Femur (tissue), 1 donor: ENCODE measurements at regions not wholly inside any gene's neighbourhood (a gene's known extent, or its start where the extent isn't known, plus 50 kb on each side); places are given as distances from the start of the nearest gene placed in this dataset.

Source experiments
- DNase-seq: peaks from one replicate; pipeline ENCODE4 v3.0.0-alpha.2; 2017

DNA sequence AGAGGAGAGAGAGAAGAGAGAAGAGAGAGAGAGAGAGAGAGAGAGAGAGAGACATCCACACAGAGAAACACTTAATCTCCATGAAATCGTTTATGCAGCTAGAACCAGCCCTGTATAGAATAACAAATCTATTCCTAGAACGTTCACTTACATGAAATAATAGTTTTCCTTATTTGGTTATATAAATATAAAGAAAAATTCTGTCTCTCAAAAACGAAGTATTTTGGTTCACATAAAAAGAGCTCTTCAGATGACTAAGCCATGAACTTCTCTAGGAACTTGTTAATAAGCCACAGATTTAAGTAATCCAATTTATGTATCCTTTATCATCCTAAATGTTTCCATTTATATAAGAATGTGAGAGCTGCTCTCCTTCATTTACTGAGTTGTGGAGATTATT is 1315.1 kb upstream of the PCDH7 start:
- DNase-seq, result no peak

DNA sequence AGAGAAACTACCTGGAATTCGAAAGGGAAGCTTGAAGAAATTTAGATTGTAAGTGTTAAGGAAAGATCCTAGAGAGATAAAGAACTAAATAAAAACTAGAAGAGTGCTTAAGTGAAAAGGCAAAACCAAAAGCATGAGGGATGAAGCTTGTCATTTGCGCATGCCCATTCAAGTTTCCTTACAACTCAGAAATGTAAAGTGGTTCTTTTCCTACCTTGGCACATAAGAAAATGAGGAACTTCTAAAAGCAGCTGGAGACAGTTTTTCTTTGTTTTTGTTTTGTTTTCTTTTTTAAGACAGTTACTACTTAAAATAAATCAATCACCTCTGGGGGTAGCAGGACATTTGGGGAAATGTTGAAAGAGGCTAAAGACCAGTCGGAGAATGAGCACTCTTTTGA is 1304.4 kb upstream of the PCDH7 start:
- no peak for DNase-seq

DNA sequence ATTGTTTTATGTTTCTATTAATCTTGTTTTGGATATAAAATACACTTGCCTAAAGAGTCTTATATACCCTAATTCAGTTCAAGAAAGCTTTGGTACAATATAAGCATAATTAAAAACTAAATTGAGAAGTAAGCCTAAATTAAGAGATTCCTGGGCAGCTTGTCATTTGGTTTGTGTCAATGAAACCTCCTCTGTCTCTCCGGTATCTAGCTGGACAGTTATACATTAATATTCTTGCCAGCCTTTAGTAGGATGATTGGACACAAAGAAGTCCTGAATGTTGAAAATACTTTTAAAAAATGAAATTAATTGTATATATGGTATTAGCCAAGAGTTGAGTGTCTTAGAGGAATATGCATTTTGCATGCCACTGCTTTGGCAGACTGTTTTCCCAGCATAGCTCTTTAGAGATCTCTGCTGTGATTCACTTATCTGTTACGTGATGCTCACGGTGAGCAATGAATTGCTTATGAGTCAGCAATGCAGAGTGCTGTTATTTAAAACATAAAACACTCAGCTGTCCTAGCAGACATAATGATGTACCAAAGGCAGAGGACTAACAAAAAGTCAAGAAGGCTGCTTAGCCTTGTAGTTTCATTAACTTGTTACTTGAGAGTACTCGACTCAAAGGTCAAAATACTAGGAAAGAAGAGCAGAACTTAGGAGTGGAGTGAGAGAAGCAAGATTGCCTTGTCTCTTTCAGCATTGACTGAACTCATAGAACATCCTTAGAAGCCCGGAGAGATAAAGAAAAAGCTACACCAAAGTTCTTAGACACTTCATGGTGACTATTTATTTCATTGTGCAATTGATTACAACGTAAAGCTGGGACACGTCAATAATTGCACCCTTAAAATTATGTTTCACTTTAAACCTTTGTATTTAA is 1296.1 kb upstream of the PCDH7 start:
- DNase-seq, result no peak

DNA sequence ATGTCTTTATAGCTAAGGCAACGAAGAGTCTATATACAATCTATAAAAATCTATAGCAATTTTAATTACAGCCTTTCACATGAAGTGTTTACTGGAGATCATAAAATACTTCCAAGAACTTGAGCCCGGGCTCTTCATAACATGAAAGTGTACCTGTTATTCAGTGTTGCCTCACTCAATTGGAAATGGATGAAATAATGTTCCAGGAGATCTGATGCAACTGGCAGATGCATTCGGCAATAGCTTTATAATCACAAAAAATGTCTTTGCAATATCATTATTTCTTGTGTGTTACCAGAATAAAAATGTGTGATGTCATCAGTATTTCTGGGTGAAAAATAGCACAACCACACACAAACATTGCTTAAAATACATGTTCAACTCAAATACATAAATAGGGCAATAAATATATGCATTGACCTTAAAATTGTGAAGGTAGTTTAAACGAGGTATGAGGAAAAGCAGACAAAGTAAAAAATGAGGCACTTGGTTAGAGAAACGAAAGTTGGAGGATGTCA is 1266.8 kb upstream of the PCDH7 start:
- no peak for DNase-seq

DNA sequence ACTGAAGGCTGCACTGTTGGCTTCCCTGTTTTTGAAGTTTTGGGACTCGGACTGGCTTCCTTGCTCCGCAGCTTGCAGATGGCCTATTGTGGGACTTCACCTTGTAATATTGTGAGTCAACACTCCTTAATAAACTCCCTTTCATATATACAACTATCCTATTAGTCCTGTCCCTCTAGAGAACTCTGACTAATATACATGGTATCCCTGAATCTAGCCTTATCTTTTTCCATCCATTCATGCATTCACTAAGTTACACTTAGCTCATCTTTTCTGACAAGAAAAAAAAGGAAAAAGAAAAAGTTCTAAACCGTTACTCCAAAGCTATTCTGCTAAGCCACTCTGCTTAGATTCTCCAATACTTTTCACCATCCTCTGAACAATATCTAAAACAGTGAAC is 1260.2 kb upstream of the PCDH7 start:
- DNase-seq, result no peak

DNA sequence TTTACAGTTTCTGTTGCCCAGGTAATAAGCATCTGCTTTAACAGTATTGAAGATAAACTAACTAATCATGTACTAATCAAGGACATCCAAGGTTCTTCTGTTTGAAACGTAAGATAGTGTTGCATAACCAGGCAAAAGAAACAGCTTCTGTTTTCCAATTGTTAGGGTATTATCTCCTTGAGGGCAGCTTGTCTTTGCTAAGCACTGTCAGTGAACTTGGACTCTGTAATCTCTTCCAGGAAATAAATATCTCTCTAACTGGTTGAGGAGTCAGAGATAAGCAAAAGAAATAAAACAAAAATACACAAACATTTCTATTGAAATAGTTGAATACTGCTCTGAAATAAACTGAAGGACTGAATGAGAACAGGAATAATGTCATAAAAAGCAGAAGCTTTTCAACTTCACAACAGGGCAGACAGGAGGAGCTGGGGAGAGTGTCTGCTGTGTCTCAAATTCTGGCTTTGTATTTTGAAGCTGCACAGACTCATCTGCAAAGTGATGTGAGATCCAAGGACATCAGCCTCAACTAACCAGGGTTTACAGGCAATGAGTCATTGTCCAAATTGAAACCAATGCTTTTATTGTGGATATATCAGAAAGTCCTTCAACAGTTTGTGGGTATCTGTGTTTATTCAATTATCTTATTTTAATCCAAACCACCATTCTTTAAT is 1253.0 kb upstream of the PCDH7 start:
- DNase-seq, result no peak
